MM.1S (cell line): ENCODE measurements at regions not wholly inside any gene's neighbourhood (a gene's known extent, or its start where the extent isn't known, plus 50 kb on each side); places are given as distances from the start of the nearest gene placed in this dataset.

Experiments
- CTCF ChIP-seq: fragments of 300-600 bp; sonication (generic); IDR thresholded peaks from 2 replicates; pipeline ENCODE4 v1.5.1; 2016; ENCODE audit warnings: antibody characterized with exemption, low read length, mixed read lengths
- EZH2 ChIP-seq: fragments of 300-600 bp; sonication (generic); optimal IDR thresholded peaks from 2 replicates; pipeline ENCODE3; 2017; ENCODE audit warnings: low read depth, mild to moderate bottlenecking, antibody characterized with exemption, low read length, mixed read lengths
- EZH2phosphoT487 ChIP-seq: fragments of 300-600 bp; sonication (generic); IDR thresholded peaks from 2 replicates; pipeline ENCODE4 v1.6.1; 2018; ENCODE audit warnings: antibody characterized with exemption, low read length

- TF ChIP-seq CTCF = no peak
- TF ChIP-seq EZH2phosphoT487 = no peak
- no peak for TF ChIP-seq EZH2
These were observed 226.8 kb downstream of the SHOX start for GRCh38 chrX:857376-857775.
